HG02852 (cell line): ENCODE measurements at regions not wholly inside any gene's neighbourhood (a gene's known extent, or its start where the extent isn't known, plus 50 kb on each side); places are given as distances from the start of the nearest gene placed in this dataset.
"Not testable (repeated sequence)": the region's sequence is repeated elsewhere in the genome, so short reads cannot be mapped to it uniquely, and the experiment has no call there.

ENCODE experiments used
- ATAC-seq: cut with Tn5 transposase; IDR thresholded peaks from one replicate; pipeline ENCODE4 v1.9.1; 2021; ENCODE audit warnings: mild to moderate bottlenecking, moderate library complexity; ENCODE audit not compliant: unreplicated experiment

GRCh38 chr7:91397612-91398011, 133.4 kb downstream of the FZD1 start:
- no peak for ATAC-seq

DNA sequence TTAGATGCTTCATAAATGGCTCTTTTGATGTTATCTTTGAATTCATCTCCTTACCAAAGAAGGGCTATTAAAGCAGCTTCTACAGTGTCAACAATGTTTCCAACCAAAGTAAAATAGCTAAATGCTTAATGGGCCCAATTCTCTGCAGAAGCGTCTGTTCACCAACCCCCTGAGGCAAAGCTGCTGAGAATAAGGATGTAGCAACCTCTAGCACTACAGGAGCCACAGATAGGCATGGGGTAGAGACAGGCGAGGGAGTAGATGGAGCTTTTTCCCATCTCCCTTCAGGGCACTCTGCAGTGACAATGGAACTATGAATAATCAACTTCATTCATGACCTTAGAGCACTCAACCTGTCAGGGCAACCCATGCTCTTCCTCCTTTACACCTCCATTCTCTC, 134.1 kb downstream of the FZD1 start:
- no peak for ATAC-seq

DNA sequence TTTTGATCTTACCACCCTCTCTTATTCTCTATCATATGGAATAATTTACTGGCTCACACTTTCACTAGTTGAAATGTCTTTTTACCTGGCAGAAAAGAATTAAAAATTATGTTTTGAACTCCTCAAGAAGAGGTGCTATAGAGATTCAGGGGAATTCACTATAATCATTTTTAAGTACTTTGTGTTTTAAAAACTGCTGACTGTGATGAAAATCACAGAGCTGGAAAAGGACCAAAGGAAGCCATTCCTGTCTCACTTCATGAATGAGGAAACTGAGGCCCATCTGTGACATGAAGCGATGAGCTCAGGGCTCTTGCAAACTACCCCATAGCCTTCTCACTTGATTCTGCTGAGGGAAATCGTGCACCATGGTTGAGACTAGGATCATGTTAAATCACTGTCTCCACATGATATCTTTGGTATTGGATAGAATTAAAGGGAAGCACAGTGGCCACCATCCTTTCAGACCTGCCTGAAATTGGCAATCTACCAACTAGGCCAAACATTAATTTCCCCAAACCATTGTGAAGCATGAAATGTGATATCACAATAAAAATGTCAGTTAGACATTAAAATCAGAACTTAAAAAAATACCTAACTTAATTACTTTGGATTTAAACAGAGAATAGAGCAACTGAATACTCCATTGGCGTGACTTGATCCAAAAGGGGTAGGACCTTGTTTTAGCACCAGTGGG, 141.0 kb downstream of the FZD1 start:
- no peak for ATAC-seq

- ATAC-seq, result not testable (repeated sequence)
Measured at GRCh38 chr7:91405873-91406272, 141.6 kb downstream of the FZD1 start.

DNA sequence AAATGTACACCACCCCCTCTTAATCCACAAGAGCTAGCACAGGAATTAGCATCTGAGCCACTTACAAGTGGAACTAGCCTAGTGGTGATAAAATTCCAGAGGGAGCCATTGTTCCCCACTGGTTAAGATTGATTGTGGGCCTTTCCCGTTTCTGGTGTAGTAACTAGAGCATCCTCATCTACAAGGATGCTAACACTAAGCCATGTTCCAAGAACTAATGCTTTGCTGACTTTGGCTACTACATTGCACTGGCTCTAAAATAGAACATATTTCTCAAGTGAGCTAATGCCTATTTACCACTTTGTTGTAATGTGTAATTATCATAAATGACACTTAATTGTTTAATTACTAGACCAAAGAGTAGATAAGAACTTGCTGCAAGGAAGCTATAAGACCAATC, 143.7 kb downstream of the FZD1 start:
- ATAC-seq, result no peak

DNA sequence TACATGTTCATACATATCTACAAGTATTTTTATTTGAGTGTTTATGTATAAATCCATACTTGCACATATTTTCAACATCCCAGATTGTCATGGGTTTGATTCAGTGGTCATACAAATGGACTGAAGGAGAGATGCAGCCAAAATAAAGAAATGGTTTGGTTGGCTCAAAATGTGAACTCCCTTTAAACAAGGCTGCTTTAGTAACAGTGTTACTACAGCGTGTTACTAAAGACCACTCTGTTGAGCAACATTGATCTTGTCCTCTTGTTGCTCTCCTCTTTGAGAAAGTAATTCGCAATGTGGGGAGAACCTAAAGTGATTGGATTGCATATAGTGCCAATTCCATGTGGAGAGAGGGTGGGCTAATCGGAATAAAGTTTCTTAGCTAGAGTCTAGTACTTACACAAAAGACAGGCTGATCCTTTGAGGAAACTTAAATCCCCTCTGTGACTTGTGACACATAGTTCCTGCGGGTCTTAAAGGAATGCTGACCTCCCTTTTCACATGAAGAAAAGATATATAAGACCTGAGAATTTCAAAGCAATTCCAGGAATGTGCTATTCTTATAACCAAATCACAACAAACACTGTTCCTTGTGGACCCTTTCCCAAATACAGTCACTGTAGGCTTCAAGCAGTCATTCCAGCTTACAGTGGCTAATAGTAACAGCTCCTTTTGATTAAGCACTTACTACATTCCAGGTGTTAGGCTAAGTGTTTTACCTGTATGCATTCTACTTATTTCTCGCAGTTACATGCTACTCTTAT, 144.3 kb downstream of the FZD1 start:
- no peak for ATAC-seq

- ATAC-seq, result no peak
Measured at GRCh38 chr7:91411060-91411459, 146.8 kb downstream of the FZD1 start.

- ATAC-seq, result no peak
Measured at GRCh38 chr7:91412298-91412697, 148.1 kb downstream of the FZD1 start.

DNA sequence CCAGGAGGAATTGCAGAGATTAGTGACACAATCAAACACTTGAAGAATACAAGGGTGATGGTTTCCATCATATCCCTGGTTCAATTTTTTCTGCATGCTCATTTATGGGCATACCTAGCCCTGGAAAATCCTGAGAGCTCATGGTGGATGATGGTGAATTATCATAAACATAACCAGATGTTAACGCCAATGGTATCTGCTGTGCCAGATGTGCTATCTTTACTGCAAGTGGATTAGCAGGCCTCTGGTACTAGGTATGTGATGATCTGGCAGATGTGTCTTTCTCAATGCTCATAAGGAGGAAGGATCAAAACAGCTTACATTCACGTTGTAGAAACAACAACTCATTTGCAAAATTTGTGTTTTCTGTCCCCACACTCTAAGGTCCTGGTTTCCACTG, 150.5 kb downstream of the FZD1 start:
- ATAC-seq, result no peak

GRCh38 chr7:91416155-91416865, 152.1 kb downstream of the FZD1 start:
- no peak for ATAC-seq

GRCh38 chr7:91420606-91421005, 156.4 kb downstream of the FZD1 start:
- ATAC-seq, result no peak

DNA sequence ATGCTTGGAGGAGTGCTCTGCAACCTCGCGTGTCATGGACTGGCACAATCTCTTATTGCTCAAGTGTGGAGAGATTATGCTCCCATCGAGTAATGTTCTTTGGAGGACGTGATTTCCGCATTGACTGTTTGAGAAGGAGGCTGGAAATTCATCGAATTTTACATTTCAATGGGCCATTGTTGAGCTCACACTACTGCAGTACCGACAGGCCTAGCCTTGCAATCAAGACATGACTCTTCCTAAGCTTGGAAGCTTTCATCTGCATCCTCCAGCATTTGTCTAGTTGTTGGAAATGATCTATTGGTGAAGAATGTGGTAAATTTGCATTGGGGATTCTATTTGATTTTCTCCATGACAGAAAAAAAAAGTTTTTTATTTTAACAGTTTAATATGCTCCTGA, 156.8 kb downstream of the FZD1 start:
- no peak for ATAC-seq

DNA sequence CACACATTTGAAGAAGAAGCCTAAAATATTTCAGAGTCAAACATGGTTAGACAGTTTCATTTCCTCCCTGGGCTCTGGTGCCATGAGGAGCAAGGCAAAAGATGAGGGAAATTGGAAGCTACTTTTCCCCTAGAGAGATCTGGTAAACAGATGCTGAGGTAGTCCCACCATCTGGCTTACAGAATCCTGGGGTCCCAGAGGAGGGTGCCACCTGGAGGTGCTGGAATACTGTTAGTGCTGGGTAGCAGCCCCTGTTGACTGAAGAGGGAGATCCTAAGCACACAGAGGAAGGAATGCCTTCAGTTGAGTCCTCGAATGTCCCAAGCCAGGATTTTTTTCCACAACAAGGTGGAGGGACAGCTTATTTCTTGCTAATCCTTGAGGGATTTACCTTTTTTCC, 160.1 kb downstream of the FZD1 start:
- no peak for ATAC-seq

DNA sequence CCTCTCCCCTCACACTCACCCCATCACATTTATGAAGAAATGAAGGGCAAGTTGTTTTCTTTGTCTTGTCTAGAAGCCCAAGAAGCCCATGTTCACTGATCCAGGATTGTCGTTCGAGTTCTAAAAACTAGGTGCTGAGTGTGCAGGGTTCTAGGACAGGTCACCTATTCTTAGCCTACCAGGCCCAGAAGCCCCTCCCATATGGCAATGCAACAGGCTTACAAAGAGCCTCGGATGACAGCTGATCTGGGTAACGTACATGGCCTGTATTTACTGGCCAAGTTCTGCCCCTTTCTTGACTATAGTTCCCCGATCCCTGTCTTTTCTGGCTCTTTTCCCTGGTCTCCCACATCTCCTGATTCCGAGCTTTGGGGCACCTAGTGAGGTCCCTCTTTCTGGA, 160.9 kb downstream of the FZD1 start:
- no peak for ATAC-seq

DNA sequence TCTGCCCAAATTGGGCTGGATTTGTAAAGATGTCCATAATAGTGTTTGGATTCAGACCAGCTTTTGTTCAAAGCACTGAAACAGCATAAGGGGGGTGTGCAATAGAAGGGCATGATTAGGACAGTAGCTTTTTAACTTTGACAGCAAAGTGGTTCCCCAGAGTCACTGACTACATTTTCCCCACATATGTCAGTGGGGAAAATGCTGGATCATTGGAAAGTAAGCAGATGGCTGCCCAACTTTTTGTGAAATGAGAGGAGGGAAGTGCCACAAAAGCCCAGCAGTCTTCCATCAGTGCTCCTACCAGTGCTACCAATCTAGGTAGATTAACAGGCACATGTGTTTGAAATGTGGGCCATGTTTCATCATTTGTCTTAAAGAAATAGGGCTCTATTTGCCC, 162.8 kb downstream of the FZD1 start:
- ATAC-seq, result no peak

- ATAC-seq, result no peak
Measured at GRCh38 chr7:91431601-91432000, 167.4 kb downstream of the FZD1 start.

GRCh38 chr7:91434836-91435235, 170.6 kb downstream of the FZD1 start:
- ATAC-seq, result no peak

- no peak for ATAC-seq
Measured at GRCh38 chr7:91435381-91436059, 171.3 kb downstream of the FZD1 start.

DNA sequence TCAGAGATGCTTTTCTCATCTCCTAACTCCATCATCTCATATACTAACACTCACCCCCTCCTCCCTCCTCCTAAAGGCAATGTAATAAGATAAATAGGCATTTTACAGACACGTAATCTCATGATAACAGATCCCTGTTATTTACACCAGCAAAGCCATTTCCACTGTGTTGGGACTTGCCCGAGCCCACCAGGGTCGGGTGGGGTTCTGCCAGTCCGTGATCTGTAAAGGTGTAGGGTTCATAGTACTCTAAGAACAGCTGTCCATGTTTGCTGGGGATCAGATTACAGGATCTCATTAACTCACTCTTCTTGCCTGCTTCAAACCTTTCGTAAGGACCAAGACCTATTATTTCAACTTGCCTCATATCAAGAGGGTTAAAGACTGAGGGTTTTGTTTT, 172.4 kb downstream of the FZD1 start:
- no peak for ATAC-seq

- ATAC-seq, result not testable (repeated sequence)
Measured at GRCh38 chr7:91440198-91440597, 176.0 kb downstream of the FZD1 start.

DNA sequence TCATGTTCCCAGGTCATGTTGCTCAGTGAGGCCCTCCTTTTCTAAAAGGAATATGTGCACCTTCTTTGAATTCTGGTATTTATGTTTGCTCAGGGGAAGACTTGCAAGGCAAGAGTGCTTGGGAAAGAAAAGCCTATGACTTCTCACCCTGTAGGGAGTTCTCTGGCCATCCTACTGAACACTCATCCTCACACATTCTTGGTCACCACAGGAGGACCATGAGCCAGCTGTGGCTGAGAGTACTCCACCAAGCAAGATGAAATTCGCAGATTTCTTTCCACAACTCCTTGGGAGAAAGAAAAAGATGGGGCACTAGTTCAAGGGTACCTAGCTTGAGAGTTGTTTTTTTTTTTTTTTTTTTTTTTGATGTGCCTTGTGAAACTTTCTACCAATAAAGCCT, 179.6 kb downstream of the FZD1 start:
- ATAC-seq, result no peak
